GM21447 (cell line): ENCODE measurements at regions not wholly inside any gene's neighbourhood (a gene's known extent, or its start where the extent isn't known, plus 50 kb on each side); places are given as distances from the start of the nearest gene placed in this dataset.

Experiments used
- ATAC-seq: cut with Tn5 transposase; IDR thresholded peaks from one replicate; pipeline ENCODE4 v1.9.1; 2021; ENCODE audit not compliant: unreplicated experiment

GRCh38 chr12:34289431-34290380, 267.4 kb downstream of the ALG10 start:
- no peak for ATAC-seq

- no peak for ATAC-seq
Measured at GRCh38 chr12:34290381-34290995, 268.2 kb downstream of the ALG10 start.

- no peak for ATAC-seq
Measured at GRCh38 chr12:34291001-34291400, 268.7 kb downstream of the ALG10 start.

- ATAC-seq: no peak
Measured at GRCh38 chr12:34291426-34291901, 269.2 kb downstream of the ALG10 start.

GRCh38 chr12:34292736-34293625, 270.7 kb downstream of the ALG10 start:
- ATAC-seq: no peak

GRCh38 chr12:34294137-34294536, 271.8 kb downstream of the ALG10 start:
- ATAC-seq: no peak

- ATAC-seq: no peak
Measured at GRCh38 chr12:34294671-34295365, 272.5 kb downstream of the ALG10 start.

GRCh38 chr12:34295366-34296142, 273.3 kb downstream of the ALG10 start:
- no peak for ATAC-seq

- ATAC-seq: no peak
Measured at GRCh38 chr12:34296143-34297041, 274.1 kb downstream of the ALG10 start.

GRCh38 chr12:34297126-34297789, 275.0 kb downstream of the ALG10 start:
- ATAC-seq: no peak

GRCh38 chr12:34297790-34298164, 275.5 kb downstream of the ALG10 start:
- no peak for ATAC-seq

GRCh38 chr12:34298176-34298970, 276.1 kb downstream of the ALG10 start:
- no peak for ATAC-seq

- no peak for ATAC-seq
Measured at GRCh38 chr12:34298971-34299801, 276.9 kb downstream of the ALG10 start.

GRCh38 chr12:34299802-34300193, 277.5 kb downstream of the ALG10 start:
- no peak for ATAC-seq

GRCh38 chr12:34300376-34301250, 278.3 kb downstream of the ALG10 start:
- ATAC-seq: no peak
